ENCODE measurements at regions not wholly inside any gene's neighbourhood (a gene's known extent, or its start where the extent isn't known, plus 50 kb on each side); places are given as distances from the start of the nearest gene placed in this dataset.
"Not testable (repeated sequence)": the region's sequence is repeated elsewhere in the genome, so short reads cannot be mapped to it uniquely, and the experiment has no call there.

GRCh38 chr5:28855626-28856025 lies 1817.2 kb upstream of the CDH9 start:
- no peak for DNase-seq

GRCh38 chr5:28850320-28850921 lies 1812.0 kb upstream of the CDH9 start:
- DNase-seq = no peak

- DNase-seq = no peak
Observed at GRCh38 chr5:28831042-28831441, 1792.7 kb upstream of the CDH9 start.

GRCh38 chr5:28823231-28823630 lies 1784.8 kb upstream of the CDH9 start:
- DNase-seq = no peak

- no peak for DNase-seq
Observed at GRCh38 chr5:28822071-28822470, 1783.7 kb upstream of the CDH9 start.

- no peak for DNase-seq
Observed at GRCh38 chr5:28810751-28811136, 1772.4 kb upstream of the CDH9 start.

- DNase-seq = no peak
Observed at GRCh38 chr5:28809811-28810750, 1771.7 kb upstream of the CDH9 start.

- no peak for DNase-seq
Observed at GRCh38 chr5:28808967-28809810, 1770.8 kb upstream of the CDH9 start.

GRCh38 chr5:28807195-28807729 lies 1768.9 kb upstream of the CDH9 start:
- DNase-seq = no peak

- not testable (repeated sequence) for DNase-seq
Observed at GRCh38 chr5:28799035-28799434, 1760.6 kb upstream of the CDH9 start.

GRCh38 chr5:28788954-28789353 lies 1750.6 kb upstream of the CDH9 start:
- DNase-seq = no peak

GRCh38 chr5:28780083-28780692 lies 1741.8 kb upstream of the CDH9 start:
- no peak for DNase-seq

- no peak for DNase-seq
Observed at GRCh38 chr5:28779161-28779754, 1740.9 kb upstream of the CDH9 start.

- no peak for DNase-seq
Observed at GRCh38 chr5:28770307-28770706, 1731.9 kb upstream of the CDH9 start.

GRCh38 chr5:28766565-28767158 lies 1728.3 kb upstream of the CDH9 start:
- DNase-seq = peak; percentile 6 to 23 (median 10)

GRCh38 chr5:28751396-28751795 lies 1713.0 kb upstream of the CDH9 start:
- DNase-seq = no peak

GRCh38 chr5:28750251-28750650 lies 1711.9 kb upstream of the CDH9 start:
- DNase-seq = no peak

GRCh38 chr5:28748446-28748845 lies 1710.1 kb upstream of the CDH9 start:
- no peak for DNase-seq

GRCh38 chr5:28743716-28744110 lies 1705.3 kb upstream of the CDH9 start:
- no peak for DNase-seq

GRCh38 chr5:28743025-28743715 lies 1704.8 kb upstream of the CDH9 start:
- DNase-seq = no peak

- DNase-seq = no peak
Observed at GRCh38 chr5:28737682-28738081, 1699.3 kb upstream of the CDH9 start.
